Testis (tissue), 2 donors: ENCODE measurements at regions not wholly inside any gene's neighbourhood (a gene's known extent, or its start where the extent isn't known, plus 50 kb on each side); places are given as distances from the start of the nearest gene placed in this dataset.

Experiments
- DNase-seq: peaks from one replicate; pipeline ENCODE4 v3.0.0-alpha.2; 2019
- H3K27ac ChIP-seq, 2 donors: fragments of 200-600 bp; sonication (generic); one replicate each; pipeline ENCODE4 v1.5.1; 2019
- H3K27me3 ChIP-seq: fragments of 200-600 bp; sonication (generic); one replicate; pipeline ENCODE4 v1.5.1; 2019
- H3K36me3 ChIP-seq: fragments of 200-600 bp; sonication (generic); one replicate; pipeline ENCODE4 v1.5.1; 2017; ENCODE audit warnings: low read depth; ENCODE audit errors: missing control alignments
- H3K4me1 ChIP-seq: fragments of 200-600 bp; sonication (generic); one replicate; pipeline ENCODE4 v1.5.1; 2019
- H3K4me3 ChIP-seq, 2 donors: fragments of 200-600 bp; sonication (generic); one replicate each; pipeline ENCODE4 v1.5.1; 2017 to 2019
- H3K9me3 ChIP-seq: fragments of 200-600 bp; sonication (generic); one replicate; pipeline ENCODE4 v1.5.1; 2017
- POLR2A ChIP-seq: fragments of 450-650 bp; IDR thresholded peaks from one replicate; pipeline ENCODE4 v1.6.1; 2017; ENCODE audit warnings: antibody characterized with exemption, mild to moderate bottlenecking, moderate library complexity
- WGBS, 2 donors: methylation state at CpG; one replicate each; pipeline ENCODE4 v1.1.5; 2018; 5-methylcytosine and 5-hydroxymethylcytosine counted together
- intact Hi-C: fragments of 100-400 bp; cut with DNase I; formaldehyde crosslinking; loops from one replicate; pipeline ENCODE4 v1.15.1; 2023; ENCODE audit warnings: low total_unique reads
- TF ChIP-seq, protein P1 (sequence below), 3 experiments: fragments of 450-650 bp in 2 of 3; fragments of 200-600 bp in 1 of 3; sonication (generic) in 1 of 3; IDR thresholded peaks; one replicate each; pipeline ENCODE4 v1.5.1; 2016 to 2019; ENCODE audit warnings: antibody characterized with exemption in 3 of 3, mild to moderate bottlenecking in 2 of 3, moderate library complexity in 1 of 3

DNA sequence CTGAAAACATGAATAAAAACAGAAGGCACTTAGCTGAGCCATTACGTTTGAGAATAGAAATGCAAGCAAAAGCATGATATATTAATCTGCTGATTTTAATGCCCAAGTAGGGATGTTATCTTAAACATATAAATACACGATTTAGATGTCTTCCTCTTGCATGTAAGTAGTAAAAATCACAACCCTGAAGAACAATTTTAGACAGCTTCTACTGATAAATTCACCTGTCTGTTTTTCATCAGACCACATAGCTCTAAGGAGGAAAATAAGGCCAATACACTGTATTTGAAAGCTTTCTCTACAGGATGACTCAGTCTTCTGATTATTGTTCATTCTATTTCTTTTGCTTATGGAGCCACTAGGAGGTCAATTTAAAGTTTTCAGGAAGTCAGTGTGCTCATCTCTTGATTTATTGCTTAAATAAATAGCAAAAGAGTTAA, 210.9 kb upstream of the CHRM2 start:
- no peak for DNase-seq
- Histone ChIP-seq H3K4me3 (no peak overlapping the region), H3K27me3 (no peaks in the 10 kb centered on the region), H3K4me1 (no peaks in the 10 kb centered on the region), H3K27ac (no peak overlapping the region), H3K9me3 (no peaks in the 10 kb centered on the region), H3K36me3 (no peaks in the 10 kb centered on the region)
- intact Hi-C loops: no loop called here
- TF ChIP-seq POLR2A: no peak
- TF ChIP-seq, protein P1, sequence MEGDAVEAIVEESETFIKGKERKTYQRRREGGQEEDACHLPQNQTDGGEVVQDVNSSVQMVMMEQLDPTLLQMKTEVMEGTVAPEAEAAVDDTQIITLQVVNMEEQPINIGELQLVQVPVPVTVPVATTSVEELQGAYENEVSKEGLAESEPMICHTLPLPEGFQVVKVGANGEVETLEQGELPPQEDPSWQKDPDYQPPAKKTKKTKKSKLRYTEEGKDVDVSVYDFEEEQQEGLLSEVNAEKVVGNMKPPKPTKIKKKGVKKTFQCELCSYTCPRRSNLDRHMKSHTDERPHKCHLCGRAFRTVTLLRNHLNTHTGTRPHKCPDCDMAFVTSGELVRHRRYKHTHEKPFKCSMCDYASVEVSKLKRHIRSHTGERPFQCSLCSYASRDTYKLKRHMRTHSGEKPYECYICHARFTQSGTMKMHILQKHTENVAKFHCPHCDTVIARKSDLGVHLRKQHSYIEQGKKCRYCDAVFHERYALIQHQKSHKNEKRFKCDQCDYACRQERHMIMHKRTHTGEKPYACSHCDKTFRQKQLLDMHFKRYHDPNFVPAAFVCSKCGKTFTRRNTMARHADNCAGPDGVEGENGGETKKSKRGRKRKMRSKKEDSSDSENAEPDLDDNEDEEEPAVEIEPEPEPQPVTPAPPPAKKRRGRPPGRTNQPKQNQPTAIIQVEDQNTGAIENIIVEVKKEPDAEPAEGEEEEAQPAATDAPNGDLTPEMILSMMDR (IDR thresholded peaks at IDR 0.05): no peak
- WGBS, 2 donors: 55 to 76% methylated on average over 2 of the region's 2 CpGs

DNA sequence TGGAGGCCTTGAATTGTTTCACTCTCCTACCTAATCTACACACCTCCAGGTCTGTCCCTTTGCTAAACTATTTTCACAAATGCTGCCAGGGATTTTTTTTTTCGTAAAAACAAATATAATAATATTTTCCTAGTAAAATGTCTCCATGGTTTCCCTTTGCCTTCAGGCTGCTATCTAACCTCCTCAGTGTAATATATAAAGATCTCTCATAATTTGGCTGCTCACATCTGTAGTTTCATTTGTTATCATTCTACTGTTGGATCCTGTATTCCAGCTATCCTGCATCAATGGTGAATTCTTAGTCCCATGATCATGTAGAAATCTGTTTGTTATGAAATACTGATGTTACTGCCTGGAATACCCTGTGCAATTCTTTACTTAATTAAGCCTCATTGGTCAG, 211.9 kb upstream of the CHRM2 start:
- Histone ChIP-seq H3K4me3 (no peak overlapping the region), H3K27me3 (no peaks in the 10 kb centered on the region), H3K4me1 (no peaks in the 10 kb centered on the region), H3K9me3 (no peaks in the 10 kb centered on the region), H3K36me3 (no peaks in the 10 kb centered on the region), H3K27ac (no peak overlapping the region)
- no peak for TF ChIP-seq POLR2A
- no peak for DNase-seq
- 88% methylated on average over 1 of the region's 1 CpG for WGBS, 2 donors
- intact Hi-C loops: no loop called here

DNA sequence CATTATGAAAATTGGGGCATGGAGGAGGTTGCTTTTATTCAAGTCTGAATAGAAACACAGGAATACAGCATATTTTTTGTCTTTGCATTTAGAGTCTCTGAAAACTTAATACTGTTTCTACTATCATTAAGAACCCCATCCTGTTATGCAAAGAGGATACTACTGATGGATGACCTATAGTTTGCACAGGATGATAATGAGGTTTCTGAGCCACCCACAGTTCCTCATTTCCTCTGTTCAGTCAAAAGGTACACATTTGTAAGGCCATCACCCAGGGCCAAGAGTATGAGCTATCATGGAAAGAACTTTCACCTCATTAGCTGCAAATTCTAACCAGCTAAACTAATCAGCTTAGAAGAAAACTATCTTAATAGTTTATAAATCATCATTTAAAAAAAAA, 213.0 kb upstream of the CHRM2 start:
- Histone ChIP-seq H3K9me3 (no peaks in the 10 kb centered on the region), H3K4me3 (no peak overlapping the region), H3K27ac (no peak overlapping the region), H3K4me1 (no peaks in the 10 kb centered on the region), H3K27me3 (no peaks in the 10 kb centered on the region), H3K36me3 (no peaks in the 10 kb centered on the region)
- no peak for DNase-seq
- intact Hi-C loops: no loop called here
- no peak for TF ChIP-seq POLR2A
- TF ChIP-seq, protein P1 (IDR thresholded peaks at IDR 0.05): no peak

DNA sequence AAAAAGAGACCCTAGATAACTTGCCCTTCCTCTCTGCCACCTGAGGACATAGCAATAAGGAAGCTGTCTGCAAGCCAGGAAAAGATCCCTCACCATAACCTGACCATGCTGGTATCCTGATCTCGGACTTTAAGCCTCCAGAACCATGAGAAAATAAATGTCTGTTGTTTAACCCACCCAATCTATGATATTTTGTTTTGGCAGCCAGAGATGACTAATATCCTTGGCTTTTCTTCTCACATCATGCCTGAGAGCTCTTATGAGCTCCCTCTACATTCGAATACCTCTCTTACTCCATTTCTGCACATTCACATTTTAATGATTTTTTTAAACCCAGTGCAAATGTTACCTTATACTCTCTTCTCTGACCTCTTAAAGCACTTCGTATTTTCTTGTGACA, 214.0 kb upstream of the CHRM2 start:
- H3K27me3 ChIP-seq: no peaks in the 10 kb centered on the region

DNA sequence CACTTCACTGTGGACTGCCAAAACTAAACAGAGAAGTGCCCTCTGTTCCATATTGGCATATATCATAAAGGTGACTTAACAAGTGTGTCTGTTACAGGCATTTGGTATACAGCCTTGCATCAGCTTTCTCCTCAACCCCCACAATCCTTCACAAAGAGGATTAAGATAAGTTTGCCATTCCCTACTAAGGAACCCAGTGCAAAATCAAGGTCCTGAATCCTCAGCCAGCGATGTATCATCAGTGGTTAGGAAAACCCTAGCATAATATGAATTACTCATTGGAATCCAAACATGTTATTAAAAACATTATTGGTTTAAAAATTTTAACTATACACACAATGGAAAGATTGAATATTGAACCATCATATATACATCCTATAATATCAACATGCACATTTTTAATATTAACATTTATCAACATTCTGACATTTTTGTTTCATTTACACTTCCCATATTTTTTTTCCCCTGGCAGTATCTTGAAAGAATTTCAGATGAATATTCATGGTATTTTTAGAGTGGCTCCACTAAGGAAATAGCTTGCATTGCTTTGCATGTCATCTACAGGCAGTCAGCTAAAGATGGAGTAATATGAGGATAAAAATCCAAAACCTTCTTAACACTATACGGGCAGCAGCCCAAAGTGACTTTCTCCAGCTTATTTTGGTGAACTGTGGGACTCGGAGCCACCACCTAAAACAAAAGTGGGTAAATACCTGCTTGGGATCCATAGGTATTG, 215.6 kb upstream of the CHRM2 start:
- no peak for DNase-seq
- H3K27me3 ChIP-seq: no peaks in the 10 kb centered on the region
- TF ChIP-seq, protein P1 (IDR thresholded peaks at IDR 0.05): no peak
- TF ChIP-seq POLR2A: no peak
- H3K4me3 ChIP-seq: no peak overlapping the region
- H3K4me1 ChIP-seq: no peaks in the 10 kb centered on the region
- H3K27ac ChIP-seq: no peak overlapping the region
- no peaks in the 10 kb centered on the region for H3K36me3 ChIP-seq
- intact Hi-C loops: no loop called here
- H3K9me3 ChIP-seq: no peaks in the 10 kb centered on the region
- 93 to 95% methylated on average over 3 of the region's 3 CpGs for WGBS, 2 donors

More for the DNA sequence above, 214.0 kb upstream of the CHRM2 start:
- Histone ChIP-seq H3K36me3 (no peaks in the 10 kb centered on the region), H3K9me3 (no peaks in the 10 kb centered on the region), H3K4me1 (no peaks in the 10 kb centered on the region), H3K27ac (no peak overlapping the region), H3K4me3 (no peak overlapping the region)
- no peak for TF ChIP-seq POLR2A
- TF ChIP-seq, protein P1 (IDR thresholded peaks at IDR 0.05): no peak
- intact Hi-C loops: no loop called here
- DNase-seq: no peak
- WGBS, 2 donors: 83 to 90% methylated on average over 3 of the region's 3 CpGs
